SK-N-SH (cell line): ENCODE measurements at regions not wholly inside any gene's neighbourhood (a gene's known extent, or its start where the extent isn't known, plus 50 kb on each side); places are given as distances from the start of the nearest gene placed in this dataset.

ENCODE experiments used
- CTCF ChIA-PET: fragments of 300-600, 350-600 bp; formaldehyde crosslinking; extraction: SDS; loops from one replicate; lab custom pipeline; 2021; lab: Yijun Ruan, JAX
- POLR2A ChIA-PET: fragments of 350-600 bp; sonication (Branson Sonifier 250); formaldehyde crosslinking; extraction: SDS; loops from one replicate; lab custom pipeline; 2020; ENCODE audit warnings: antibody characterized with exemption, inconsistent platforms; lab: Yijun Ruan, JAX
- DNase-seq: peaks from one replicate; pipeline ENCODE4 v3.0.0; 2012
- H2AFZ ChIP-seq: fragments of 200-600 bp; sonication (generic); 2 replicates; pipeline ENCODE4 v1.8.1; 2016; ENCODE audit warnings: antibody characterized with exemption, mild to moderate bottlenecking, low read depth
- H3F3A ChIP-seq: fragments of 200-600 bp; sonication (generic); replicated peaks from 2 replicates; pipeline ENCODE3; 2016; ENCODE audit warnings: antibody characterized with exemption, mild to moderate bottlenecking; ENCODE audit not compliant: insufficient read depth
- H3K27ac ChIP-seq, 2 experiments: fragments of 200-500 bp in 1 of 2; fragments of 200-600 bp in 1 of 2; sonication (Bioruptor generic) in 1 of 2; sonication (generic), shearing (Covaris generic) in 1 of 2; 2 replicates each; pipeline versions ENCODE4 v1.5.1 to v1.6.1; 2014 to 2016; ENCODE audit warnings: low read depth in 2 of 2, inconsistent platforms in 1 of 2, low read length in 1 of 2, mild to moderate bottlenecking in 1 of 2, mixed read lengths in 1 of 2
- H3K27me3 ChIP-seq: fragments of 200-600 bp; sonication (generic), shearing (Covaris generic); 2 replicates; pipeline ENCODE4 v1.6.1; 2016; ENCODE audit warnings: mixed run types; ENCODE audit not compliant: insufficient read depth
- H3K36me3 ChIP-seq, 2 experiments: fragments of 200-500 bp in 1 of 2; fragments of 200-600 bp in 1 of 2; sonication (Bioruptor generic) in 1 of 2; sonication (generic) in 1 of 2; replicated peaks in 1 of 2; 2 replicates each; pipeline versions ENCODE3 to v1.5.1; 2014 to 2016; ENCODE audit warnings: low read length in 1 of 2, mild to moderate bottlenecking in 1 of 2; ENCODE audit not compliant: insufficient read depth in 2 of 2, control insufficient read depth in 1 of 2
- H3K4me1 ChIP-seq, 2 experiments: fragments of 200-500 bp in 1 of 2; fragments of 200-600 bp in 1 of 2; sonication (Bioruptor generic) in 1 of 2; sonication (generic), shearing (Covaris generic) in 1 of 2; 2 replicates each; pipeline versions ENCODE4 v1.5.1 to v1.6.1; 2014 to 2016; ENCODE audit warnings: low read depth in 1 of 2, low read length in 1 of 2, mixed run types in 1 of 2; ENCODE audit not compliant: insufficient read depth in 2 of 2, control insufficient read depth in 1 of 2
- H3K4me2 ChIP-seq: fragments of 200-600 bp; sonication (generic), shearing (Covaris generic); 2 replicates; pipeline ENCODE4 v1.6.1; 2017; ENCODE audit warnings: mixed run types
- H3K4me3 ChIP-seq, 2 experiments: fragments of 200-500 bp in 1 of 2; fragments of 200-600 bp in 1 of 2; sonication (Bioruptor generic) in 1 of 2; sonication (generic), shearing (Covaris generic) in 1 of 2; 2 replicates each; pipeline versions ENCODE4 v1.5.1 to v1.8.1; 2014 to 2016; ENCODE audit warnings: low read depth in 2 of 2, inconsistent platforms in 1 of 2, low read length in 1 of 2, mild to moderate bottlenecking in 1 of 2, mixed read lengths in 1 of 2, moderate library complexity in 1 of 2
- H3K79me2 ChIP-seq: fragments of 200-600 bp; sonication (generic); 2 replicates; pipeline ENCODE4 v1.8.1; 2017; ENCODE audit warnings: mild to moderate bottlenecking; ENCODE audit not compliant: insufficient read depth
- H3K9ac ChIP-seq: fragments of 200-600 bp; sonication (generic); 2 replicates; pipeline ENCODE4 v1.6.1; 2017; ENCODE audit warnings: mixed run types
- H3K9me2 ChIP-seq: fragments of 200-600 bp; sonication (generic); 2 replicates; pipeline ENCODE4 v1.6.1; 2017; ENCODE audit warnings: mixed run types
- H3K9me3 ChIP-seq: fragments of 200-600 bp; sonication (generic); 2 replicates; pipeline ENCODE4 v1.6.1; 2017; ENCODE audit warnings: mixed run types, mild to moderate bottlenecking, moderate library complexity
- H4K20me1 ChIP-seq: fragments of 200-600 bp; sonication (generic); 2 replicates; pipeline ENCODE4 v1.6.1; 2017; ENCODE audit warnings: mild to moderate bottlenecking, mixed run types; ENCODE audit not compliant: insufficient read depth
- ELF1 ChIP-seq: IDR thresholded peaks from 2 replicates; pipeline ENCODE4 v1.4.0; 2012
- EP300 ChIP-seq, 2 experiments: IDR thresholded peaks; 2 replicates each; pipeline versions ENCODE4 v1.4.0 to v1.6.1; 2012; ENCODE audit warnings: borderline replicate concordance in 1 of 2, low read depth in 1 of 2, low read length in 1 of 2
- EZH2phosphoT487 ChIP-seq: fragments of 200-600 bp; sonication (generic); IDR thresholded peaks from 2 replicates; pipeline ENCODE4 v1.6.1; 2017; ENCODE audit warnings: low read depth, mixed run types, mild to moderate bottlenecking, antibody characterized with exemption, moderate library complexity, borderline replicate concordance
- FOSL2 ChIP-seq: IDR thresholded peaks from 2 replicates; pipeline ENCODE4 v1.4.0; 2012; ENCODE audit warnings: low read depth, mild to moderate bottlenecking, moderate library complexity, borderline replicate concordance
- FOXJ3 ChIP-seq: sonication (generic); formaldehyde crosslinking; IDR thresholded peaks from 2 replicates; pipeline ENCODE4 v1.5.1; 2020; ENCODE audit warnings: mild to moderate bottlenecking, missing genetic modification reagents
- FOXM1 ChIP-seq: IDR thresholded peaks from 2 replicates; pipeline ENCODE4 v1.4.0; 2012; ENCODE audit warnings: low read depth, mild to moderate bottlenecking
- GATA2 ChIP-seq: sonication (generic); formaldehyde crosslinking; IDR thresholded peaks from 2 replicates; pipeline ENCODE4 v1.5.0; 2020; ENCODE audit warnings: mild to moderate bottlenecking, missing genetic modification reagents
- IRF3 ChIP-seq: fragments of 150-350 bp; IDR thresholded peaks from 2 replicates; pipeline ENCODE4 v1.6.1; 2016; ENCODE audit warnings: mild to moderate bottlenecking, low read depth, low read length
- JUND ChIP-seq: IDR thresholded peaks from 2 replicates; pipeline ENCODE4 v1.4.0; 2012
- MEF2A ChIP-seq: IDR thresholded peaks from 2 replicates; pipeline ENCODE4 v1.4.0; 2012; ENCODE audit warnings: low read depth, borderline replicate concordance
- NRF1 ChIP-seq: IDR thresholded peaks from 2 replicates; pipeline ENCODE4 v1.6.1; 2012; ENCODE audit warnings: low read depth, mild to moderate bottlenecking, low read length
- POLR2AphosphoS5 ChIP-seq: IDR thresholded peaks from 2 replicates; pipeline ENCODE4 v1.6.1; 2012; ENCODE audit warnings: low read depth, low read length
- RCOR1 ChIP-seq: fragments of 150-350 bp; IDR thresholded peaks from 2 replicates; pipeline ENCODE4 v1.6.1; 2017; ENCODE audit warnings: antibody characterized with exemption, low read length
- RFX5 ChIP-seq: IDR thresholded peaks from 2 replicates; pipeline ENCODE4 v1.6.1; 2012; ENCODE audit warnings: mild to moderate bottlenecking, improper control_type of control experiment, low read length
- RXRA ChIP-seq: IDR thresholded peaks from 2 replicates; pipeline ENCODE4 v1.4.0; 2012; ENCODE audit warnings: low read depth, mild to moderate bottlenecking, borderline replicate concordance
- SIN3A ChIP-seq: IDR thresholded peaks from 2 replicates; pipeline ENCODE4 v1.6.1; 2012; ENCODE audit warnings: low read depth, mild to moderate bottlenecking, low read length, moderate library complexity, borderline replicate concordance
- TCF12 ChIP-seq: IDR thresholded peaks from 2 replicates; pipeline ENCODE4 v1.4.0; 2012
- TEAD4 ChIP-seq: IDR thresholded peaks from 2 replicates; pipeline ENCODE4 v1.4.0; 2012; ENCODE audit warnings: mild to moderate bottlenecking, borderline replicate concordance; ENCODE audit not compliant: insufficient read depth
- USF2 ChIP-seq: fragments of 150-350 bp; IDR thresholded peaks from 2 replicates; pipeline ENCODE4 v1.6.1; 2017; ENCODE audit warnings: antibody characterized with exemption, low read length, low read depth, borderline replicate concordance
- YY1 ChIP-seq: IDR thresholded peaks from 2 replicates; pipeline ENCODE4 v1.4.0; 2012; ENCODE audit warnings: low read depth, mild to moderate bottlenecking
- ZBTB33 ChIP-seq: IDR thresholded peaks from 2 replicates; pipeline ENCODE4 v1.4.0; 2012; ENCODE audit warnings: low read depth, borderline replicate concordance
- TF ChIP-seq, protein P1 (sequence below): IDR thresholded peaks from 2 replicates; pipeline ENCODE4 v1.4.0; 2012; ENCODE audit warnings: low read depth
- TF ChIP-seq, protein P2 (sequence below): IDR thresholded peaks from 2 replicates; pipeline ENCODE4 v1.4.0; 2012; ENCODE audit warnings: low read depth, borderline replicate concordance

DNA sequence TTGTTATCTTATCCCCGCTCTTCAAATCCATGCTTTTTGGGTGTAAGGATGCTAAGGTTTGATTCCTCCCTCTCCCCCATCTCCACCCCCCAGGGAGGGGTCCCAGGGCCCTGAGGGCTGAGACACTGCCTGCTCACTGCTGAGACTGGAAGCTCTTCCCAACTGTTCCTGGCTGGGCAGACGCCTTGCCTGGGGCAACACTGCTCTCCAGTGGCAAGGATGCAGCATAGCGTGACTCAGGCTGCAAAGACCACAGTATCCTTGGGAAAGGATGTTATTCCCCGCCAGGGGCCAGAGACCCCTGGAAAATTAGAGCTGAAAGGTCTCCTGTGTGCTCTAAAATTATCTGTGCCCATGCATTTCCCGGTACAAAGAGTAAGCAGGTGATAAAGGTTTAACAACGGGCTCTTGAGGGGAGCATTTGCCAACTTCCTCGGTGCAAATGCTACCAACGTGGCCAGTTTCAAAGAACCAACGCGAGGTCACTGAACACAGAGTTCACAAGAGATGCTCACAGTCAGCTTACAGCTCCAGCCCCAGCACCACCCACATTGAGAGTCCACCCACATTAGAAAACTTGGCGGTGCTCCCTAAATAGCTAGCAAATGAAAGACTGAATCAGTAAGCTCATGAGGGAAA, 271.9 kb downstream of the NSG2 start (continued):
- TF ChIP-seq ZBTB33, result no peak
- 0 out of 2 replicates have a peak, but pooled peaks have one; percentile 24 for TF ChIP-seq NRF1
- TF ChIP-seq SIN3A, result no peak
- no peak for TF ChIP-seq JUND
- no peak for TF ChIP-seq RXRA
- 0 out of 4 replicates have a peak, but pooled peaks of 1 of the 2 experiments have one; percentile 7 for TF ChIP-seq EP300 (IDR thresholded peaks at IDR 0.05; ENCODE audit: borderline replicate concordance in 1 of 2, low read depth in 1 of 2, low read length in 1 of 2)
- TF ChIP-seq USF2, result no peak
- TF ChIP-seq ELF1, result no peak
- peak; percentile 38; the same call in 1 of the 2 replicates for TF ChIP-seq RFX5
- no peak for TF ChIP-seq FOSL2
- TF ChIP-seq FOXJ3 (CRISPR knock-in tag), result no peak

DNA sequence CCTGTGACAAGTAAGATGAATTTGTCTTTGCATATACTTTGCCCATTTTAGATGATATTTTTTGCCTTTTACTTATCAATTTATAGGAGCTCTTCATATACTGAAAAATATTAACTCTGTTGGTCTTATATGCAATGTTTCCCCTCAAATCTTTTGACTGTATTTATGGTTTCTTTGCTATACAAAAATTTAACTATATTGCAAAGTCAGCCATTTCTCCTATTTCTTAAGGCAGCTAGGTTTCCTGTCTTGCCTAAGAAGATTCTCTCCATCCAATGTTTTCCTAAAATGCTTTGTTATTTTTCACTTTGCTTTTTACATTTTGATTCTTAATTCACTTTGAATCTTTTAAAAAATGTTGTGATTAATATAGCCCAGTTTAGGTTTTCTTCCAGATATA, 273.1 kb downstream of the NSG2 start:
- no peak for DNase-seq
- H3K27me3 ChIP-seq, result no peaks in the 10 kb centered on the region; the same call in 1 of the 2 replicates
- H3K9me3 ChIP-seq, result no peaks in the 10 kb centered on the region
- H3K9ac ChIP-seq, result no peak overlapping the region
- H3K27ac ChIP-seq, result no peak overlapping the region
- POLR2A ChIA-PET, result no interaction called here
- H3K36me3 ChIP-seq, result no peaks in the 10 kb centered on the region
- H3F3A ChIP-seq, result no peaks in the 10 kb centered on the region
- CTCF ChIA-PET, result interaction anchor here (1.0 to 7.0 kb wide), 14 partner anchors 10 to 987 kb away, joined by 3 to 275 read pairs (median 7); partner anchors contain the start of gene NSG2
- no peaks in the 10 kb centered on the region for H4K20me1 ChIP-seq
- H2AFZ ChIP-seq, result no peak overlapping the region
- H3K4me3 ChIP-seq, result no peak overlapping the region
- H3K4me1 ChIP-seq, result peaks cover 0 to 8% of the 10 kb centered on the region in 2 experiments; a peak in 1 of 4 replicates
- no peaks in the 10 kb centered on the region for H3K9me2 ChIP-seq
- H3K4me2 ChIP-seq, result no peak overlapping the region
- H3K79me2 ChIP-seq, result no peaks in the 10 kb centered on the region
- TF ChIP-seq IRF3 (no peak), FOXM1 (no peak), YY1 (no peak), RXRA (no peak), GATA2 (CRISPR knock-in tag) (no peak), MEF2A (no peak), NRF1 (no peak), ELF1 (no peak), TEAD4 (no peak), POLR2AphosphoS5 (no peak), EP300 (IDR thresholded peaks at IDR 0.05; ENCODE audit: borderline replicate concordance in 1 of 2, low read depth in 1 of 2, low read length in 1 of 2) (no peak), RCOR1 (no peak), EZH2phosphoT487 (no peak), FOXJ3 (CRISPR knock-in tag) (no peak), ZBTB33 (no peak), TCF12 (no peak)
- TF ChIP-seq, protein P1, sequence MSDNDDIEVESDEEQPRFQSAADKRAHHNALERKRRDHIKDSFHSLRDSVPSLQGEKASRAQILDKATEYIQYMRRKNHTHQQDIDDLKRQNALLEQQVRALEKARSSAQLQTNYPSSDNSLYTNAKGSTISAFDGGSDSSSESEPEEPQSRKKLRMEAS, result no peak
- TF ChIP-seq, protein P2, sequence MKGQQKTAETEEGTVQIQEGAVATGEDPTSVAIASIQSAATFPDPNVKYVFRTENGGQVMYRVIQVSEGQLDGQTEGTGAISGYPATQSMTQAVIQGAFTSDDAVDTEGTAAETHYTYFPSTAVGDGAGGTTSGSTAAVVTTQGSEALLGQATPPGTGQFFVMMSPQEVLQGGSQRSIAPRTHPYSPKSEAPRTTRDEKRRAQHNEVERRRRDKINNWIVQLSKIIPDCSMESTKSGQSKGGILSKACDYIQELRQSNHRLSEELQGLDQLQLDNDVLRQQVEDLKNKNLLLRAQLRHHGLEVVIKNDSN, result no peak
